ENCODE measurements at regions not wholly inside any gene's neighbourhood (a gene's known extent, or its start where the extent isn't known, plus 50 kb on each side); places are given as distances from the start of the nearest gene placed in this dataset.

GRCh38 chr4:123892368-123892976 is 495.9 kb downstream of the SPRY1 start:
- Histone ChIP-seq H3K9me2 (replicated peaks; ENCODE audit: insufficient read depth, low read length) (no peaks in the 10 kb centered on the region), H3F3A (ENCODE audit: insufficient read depth, low read length) (no peaks in the 10 kb centered on the region), H2AFZ (ENCODE audit: low read length) (no peak overlapping the region), H3K4me2 (ENCODE audit: low read depth, low read length) (no peak overlapping the region), H3K9ac (ENCODE audit: low read length) (no peak overlapping the region), H4K20me1 (ENCODE audit: insufficient read depth, low read length) (no peaks in the 10 kb centered on the region), H3K79me2 (ENCODE audit: low read length) (no peaks in the 10 kb centered on the region), H3K4me3 (ENCODE audit: low read length) (no peak overlapping the region), H3K27me3 (replicated peaks; ENCODE audit: insufficient read depth, low read length) (no peaks in the 10 kb centered on the region), H3K27ac (ENCODE audit: low read length) (no peak overlapping the region), H3K36me3 (replicated peaks; ENCODE audit: insufficient read depth, low read length) (no peaks in the 10 kb centered on the region), H3K4me1 (ENCODE audit: low read length) (no peaks in the 10 kb centered on the region), H3K9me3 (replicated peaks; ENCODE audit: insufficient read depth, low read length) (no peaks in the 10 kb centered on the region)
- no peak for TF ChIP-seq CTCF (IDR thresholded peaks at IDR 0.05; ENCODE audit: low read length)
- no peak for TF ChIP-seq EZH2 (optimal IDR thresholded peaks at IDR 0.05; ENCODE audit: low read depth, low read length)
- TF ChIP-seq EZH2phosphoT487 (IDR thresholded peaks at IDR 0.05; ENCODE audit: low read length): no peak
- no peak for DNase-seq

GRCh38 chr4:123893011-123893981 is 496.7 kb downstream of the SPRY1 start:
- no peak for TF ChIP-seq EZH2 (optimal IDR thresholded peaks at IDR 0.05; ENCODE audit: low read depth, low read length)
- TF ChIP-seq EZH2phosphoT487 (IDR thresholded peaks at IDR 0.05; ENCODE audit: low read length): no peak
- no peak for TF ChIP-seq CTCF (IDR thresholded peaks at IDR 0.05; ENCODE audit: low read length)
- no peaks in the 10 kb centered on the region for H3K36me3 ChIP-seq (replicated peaks; ENCODE audit: insufficient read depth, low read length)
- no peak overlapping the region for H3K4me3 ChIP-seq (ENCODE audit: low read length)
- H3F3A ChIP-seq (ENCODE audit: insufficient read depth, low read length): no peaks in the 10 kb centered on the region
- H3K27ac ChIP-seq (ENCODE audit: low read length): no peak overlapping the region
- H3K9ac ChIP-seq (ENCODE audit: low read length): no peak overlapping the region
- no peaks in the 10 kb centered on the region for H3K27me3 ChIP-seq (replicated peaks; ENCODE audit: insufficient read depth, low read length)
- H3K9me3 ChIP-seq (replicated peaks; ENCODE audit: insufficient read depth, low read length): no peaks in the 10 kb centered on the region
- no peaks in the 10 kb centered on the region for H3K9me2 ChIP-seq (replicated peaks; ENCODE audit: insufficient read depth, low read length)
- no peaks in the 10 kb centered on the region for H4K20me1 ChIP-seq (ENCODE audit: insufficient read depth, low read length)
- no peaks in the 10 kb centered on the region for H3K4me1 ChIP-seq (ENCODE audit: low read length)
- no peak overlapping the region for H3K4me2 ChIP-seq (ENCODE audit: low read depth, low read length)
- H3K79me2 ChIP-seq (ENCODE audit: low read length): no peaks in the 10 kb centered on the region
- DNase-seq: no peak
- H2AFZ ChIP-seq (ENCODE audit: low read length): no peak overlapping the region

GRCh38 chr4:123896446-123897071 is 500.0 kb downstream of the SPRY1 start:
- no peaks in the 10 kb centered on the region for H3K9me3 ChIP-seq (replicated peaks; ENCODE audit: insufficient read depth, low read length)
- H3K4me1 ChIP-seq (ENCODE audit: low read length): no peaks in the 10 kb centered on the region
- no peak overlapping the region for H3K4me2 ChIP-seq (ENCODE audit: low read depth, low read length)
- H3F3A ChIP-seq (ENCODE audit: insufficient read depth, low read length): no peaks in the 10 kb centered on the region
- no peak overlapping the region for H2AFZ ChIP-seq (ENCODE audit: low read length)
- no peak overlapping the region for H3K27ac ChIP-seq (ENCODE audit: low read length)
- H3K79me2 ChIP-seq (ENCODE audit: low read length): no peaks in the 10 kb centered on the region
- no peaks in the 10 kb centered on the region for H3K9me2 ChIP-seq (replicated peaks; ENCODE audit: insufficient read depth, low read length)
- no peak for DNase-seq
- H3K27me3 ChIP-seq (replicated peaks; ENCODE audit: insufficient read depth, low read length): no peaks in the 10 kb centered on the region
- no peaks in the 10 kb centered on the region for H3K36me3 ChIP-seq (replicated peaks; ENCODE audit: insufficient read depth, low read length)
- TF ChIP-seq CTCF (IDR thresholded peaks at IDR 0.05; ENCODE audit: low read length): no peak
- no peaks in the 10 kb centered on the region for H4K20me1 ChIP-seq (ENCODE audit: insufficient read depth, low read length)
- H3K4me3 ChIP-seq (ENCODE audit: low read length): no peak overlapping the region
- H3K9ac ChIP-seq (ENCODE audit: low read length): no peak overlapping the region

Measured in MM.1S (cell line).